Umbilical cord (tissue), 1 donor: ENCODE measurements at regions not wholly inside any gene's neighbourhood (a gene's known extent, or its start where the extent isn't known, plus 50 kb on each side); places are given as distances from the start of the nearest gene placed in this dataset.
A peak's percentile ranks its signal among the peaks of the same experiment; 100 is the strongest.

Experiments used
- DNase-seq: peaks from one replicate; pipeline ENCODE4 v3.0.0-alpha.2; 2015; ENCODE audit warnings: low spot score

DNA sequence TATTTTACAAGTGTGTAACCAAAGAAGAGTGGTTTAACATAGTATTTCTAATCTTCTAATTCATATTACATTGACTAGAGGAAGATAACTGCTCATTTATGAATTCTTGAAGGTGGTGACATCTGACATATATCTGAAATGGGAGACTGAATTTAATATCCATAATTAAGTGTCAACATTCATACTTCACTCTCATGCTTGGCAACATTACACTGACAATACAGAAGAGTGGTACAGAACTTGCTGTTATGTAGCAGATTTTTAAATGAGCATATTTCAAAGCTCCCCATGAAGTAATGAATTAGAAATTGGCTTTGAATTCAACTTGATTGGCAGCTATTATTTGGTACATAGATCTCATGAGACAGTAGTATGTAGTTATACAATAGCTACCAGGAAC is 125.8 kb upstream of the POT1 start:
- no peak for DNase-seq

DNA sequence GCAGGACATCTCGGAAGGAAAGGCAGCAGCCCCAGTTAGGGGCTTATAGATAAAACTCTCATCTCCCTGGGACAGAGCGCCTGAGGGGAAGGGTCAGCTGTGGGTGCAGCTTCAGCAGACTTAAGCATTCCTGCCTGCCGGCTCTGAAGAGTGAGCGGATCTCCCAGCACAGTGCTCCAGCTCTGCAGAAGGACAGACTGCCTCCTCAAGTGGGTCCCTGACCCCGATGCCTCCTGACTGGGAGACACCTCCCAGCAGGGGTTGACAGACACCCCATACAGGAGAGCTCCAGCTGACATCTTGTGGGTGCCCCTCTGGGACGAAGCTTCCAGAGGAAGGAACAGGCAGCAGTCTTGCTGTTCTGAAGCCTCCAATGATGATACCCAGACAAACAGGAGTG is 117.1 kb upstream of the POT1 start:
- no peak for DNase-seq

DNA sequence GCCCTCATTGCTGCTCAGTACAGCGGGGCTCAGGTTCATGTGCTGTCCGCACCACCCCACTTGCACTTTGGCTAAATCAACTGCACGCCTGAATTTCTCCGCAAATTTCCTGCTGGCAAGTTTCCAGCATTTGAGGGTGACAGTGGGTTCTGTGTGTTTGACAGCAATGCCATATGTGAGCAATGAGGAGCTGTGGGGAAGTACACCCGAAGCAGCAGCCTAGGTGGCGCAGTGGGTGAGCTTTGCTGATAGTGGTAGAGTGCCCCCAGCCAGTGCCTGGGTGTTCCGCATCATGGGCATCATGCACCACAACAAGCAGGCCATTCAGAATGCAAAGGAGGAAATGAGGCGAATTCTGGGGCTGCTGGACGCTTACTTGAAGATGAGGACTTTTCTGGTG is 103.9 kb upstream of the POT1 start:
- no peak for DNase-seq

DNA sequence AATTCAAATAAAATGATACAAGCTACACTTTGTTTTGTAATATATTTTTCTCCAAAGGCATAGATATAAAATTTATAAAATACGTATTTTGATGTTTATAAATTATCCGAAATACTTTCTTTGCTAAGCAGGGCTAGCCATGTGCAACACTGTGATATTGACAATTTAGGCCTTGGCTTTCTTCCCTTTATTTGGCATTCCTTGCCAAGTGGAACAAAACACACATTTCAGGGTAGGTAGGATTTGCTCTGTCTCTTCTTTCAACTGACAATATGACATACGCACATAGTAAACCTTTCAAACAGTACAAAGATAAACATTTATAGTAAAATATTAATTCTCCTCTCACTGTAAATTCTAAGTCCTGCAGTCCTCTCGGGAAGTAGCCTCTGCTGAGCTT is 103.3 kb upstream of the POT1 start:
- no peak for DNase-seq

DNA sequence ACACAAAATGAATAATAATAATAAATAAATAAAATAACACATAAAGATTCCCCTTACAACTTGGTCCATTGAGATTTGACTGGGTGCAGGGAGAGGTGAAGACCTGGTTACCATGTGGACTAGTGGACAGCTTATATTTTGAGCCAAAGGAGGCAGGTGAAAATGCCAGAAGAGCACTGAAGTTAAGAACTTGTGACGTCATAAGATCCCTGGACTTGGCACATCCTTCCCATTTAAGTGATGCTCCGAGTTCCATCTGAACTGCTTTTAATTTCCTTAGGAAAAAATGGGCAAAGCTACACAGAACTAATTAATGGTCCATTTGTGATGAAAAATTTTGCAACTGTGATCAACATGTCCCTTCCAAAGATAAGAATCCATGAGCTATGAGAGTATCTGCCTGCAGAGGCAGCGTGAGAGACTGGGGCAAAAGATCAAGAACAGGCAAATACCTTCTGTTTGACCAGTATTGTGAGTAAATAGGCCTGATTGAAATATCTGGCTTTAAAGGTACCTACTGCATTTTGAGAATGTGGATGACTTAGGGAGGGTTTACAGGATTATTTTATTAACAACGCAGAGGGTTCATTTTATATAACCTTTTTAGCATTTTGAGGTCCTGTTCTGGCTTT is 101.2 kb upstream of the POT1 start:
- no peak for DNase-seq

DNA sequence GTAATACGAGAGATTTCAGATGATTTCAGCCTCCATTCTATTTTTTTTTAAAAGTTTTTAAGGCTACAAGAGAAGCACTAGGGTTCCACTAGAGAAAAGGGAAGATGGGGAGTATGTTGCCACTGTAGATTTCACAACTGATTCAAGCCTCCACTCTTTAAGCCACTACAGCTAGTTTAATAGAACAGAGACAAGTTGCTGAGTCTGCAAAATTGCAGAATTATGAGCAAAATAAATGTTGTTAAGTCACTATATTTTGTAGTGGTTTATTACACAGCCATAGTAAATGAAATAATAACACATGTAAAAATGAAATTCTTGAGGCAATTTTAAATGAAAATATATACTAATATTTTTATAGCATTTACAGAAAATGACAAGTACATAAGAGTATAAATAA is 96.0 kb upstream of the POT1 start:
- DNase-seq, result no peak

DNA sequence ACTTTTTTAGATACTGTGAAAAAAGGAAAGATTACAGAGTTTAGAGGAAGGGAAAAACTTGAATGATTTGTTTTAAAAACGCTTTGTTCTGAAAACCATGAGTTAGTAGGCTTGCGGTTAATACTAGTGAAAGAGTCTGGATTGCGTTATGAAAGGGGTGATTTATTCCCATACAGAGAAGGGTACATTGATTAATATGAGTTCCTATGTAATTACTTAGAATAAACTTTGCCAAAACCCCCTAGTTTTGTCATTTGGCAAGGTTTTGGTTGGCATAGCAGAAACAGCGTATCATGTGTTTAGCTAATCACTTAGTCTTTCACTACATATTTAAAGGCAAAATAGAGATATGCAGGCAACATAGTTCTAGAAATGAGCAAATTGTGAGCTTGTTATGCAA is 91.2 kb upstream of the POT1 start:
- DNase-seq, result no peak

DNA sequence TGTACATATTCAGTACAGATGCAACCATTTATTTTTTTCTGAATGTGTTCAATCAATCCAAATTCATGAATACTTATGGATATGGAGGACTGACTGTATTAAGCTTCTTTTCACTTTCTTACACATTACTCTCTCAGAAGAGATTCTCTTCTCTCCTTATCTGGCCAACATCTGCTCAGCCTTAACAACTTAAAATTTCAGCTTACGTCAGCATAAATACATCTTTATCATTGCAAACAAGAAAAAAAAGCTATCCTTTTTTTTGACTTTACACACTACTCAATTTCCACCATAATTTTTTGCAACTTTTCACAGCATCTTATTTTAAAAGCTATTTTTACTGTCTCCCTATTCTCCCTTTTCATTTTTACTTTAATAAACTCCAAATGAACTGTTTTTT is 80.9 kb upstream of the POT1 start:
- no peak for DNase-seq

DNA sequence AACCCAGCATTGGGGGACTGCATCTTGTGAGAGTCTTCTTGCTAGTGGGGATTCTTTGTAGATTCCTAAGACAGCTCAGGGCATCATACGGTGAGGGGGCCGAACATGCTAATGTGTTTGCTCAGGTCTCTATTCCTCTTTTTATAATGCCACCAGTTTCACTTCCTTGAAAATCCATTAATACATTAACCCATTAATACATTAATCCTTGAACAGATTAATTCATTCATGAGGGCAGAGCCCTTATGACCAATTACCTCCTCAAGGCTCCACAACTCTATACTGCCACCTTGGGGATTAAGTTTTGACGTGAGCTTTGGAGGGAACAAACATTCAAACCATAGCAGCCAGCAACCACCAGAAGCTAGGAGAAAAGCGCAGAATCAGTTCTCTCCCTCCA is 67.2 kb upstream of the POT1 start:
- no peak for DNase-seq

DNA sequence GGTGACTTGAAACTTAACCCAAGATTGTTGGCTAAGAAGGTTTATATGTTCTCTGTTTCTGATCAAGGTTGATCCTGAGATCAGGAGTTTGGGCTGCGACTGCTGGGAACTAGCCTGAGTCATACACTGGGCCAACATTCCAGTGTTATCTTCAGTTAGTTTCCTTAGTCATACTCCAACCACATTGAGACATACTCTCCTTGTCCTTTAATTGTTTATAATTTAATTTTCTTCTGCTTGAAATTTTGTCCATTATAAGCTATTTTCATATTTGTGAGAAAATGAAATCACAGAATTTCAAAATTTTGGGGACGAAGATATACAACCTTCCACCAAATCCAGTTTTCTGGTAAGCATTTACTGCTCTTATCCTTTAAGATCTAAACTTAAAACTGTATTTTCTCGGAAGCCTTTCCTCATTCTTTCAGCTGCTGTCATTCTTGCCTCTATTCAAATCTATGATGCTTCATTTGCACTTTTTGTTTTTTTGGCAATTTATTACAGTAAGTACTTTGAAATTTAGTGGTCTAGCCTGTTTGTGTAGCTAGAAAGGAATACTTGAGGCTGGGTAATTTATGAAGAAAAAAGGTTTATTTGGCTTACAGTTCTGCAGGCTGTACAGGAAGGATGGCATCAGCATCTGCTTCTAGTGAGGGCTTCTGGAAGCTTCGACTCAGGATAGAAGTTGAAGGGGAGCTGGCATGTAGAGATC is 63.4 kb upstream of the POT1 start:
- DNase-seq, result peak; percentile 66

DNA sequence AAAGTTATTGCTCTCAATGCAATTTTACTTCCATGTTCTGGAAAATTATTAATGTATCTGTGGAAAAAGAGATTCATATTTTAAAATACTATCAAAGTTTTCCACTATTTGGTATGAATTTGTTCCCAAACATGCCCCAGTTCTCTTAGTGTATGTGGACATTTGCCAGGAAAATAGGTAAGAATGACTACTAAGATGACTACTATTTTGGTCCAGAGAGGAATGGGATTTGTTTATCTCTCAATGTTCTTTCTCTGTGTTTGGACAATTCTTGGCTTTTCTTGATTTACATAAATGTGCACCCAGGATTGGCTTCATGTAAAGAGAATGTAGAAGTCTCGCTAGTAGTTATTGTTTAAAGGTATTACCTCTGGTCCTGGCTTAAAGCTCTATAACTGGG is 60.3 kb upstream of the POT1 start:
- DNase-seq, result no peak
